ENCODE measurements at regions not wholly inside any gene's neighbourhood (a gene's known extent, or its start where the extent isn't known, plus 50 kb on each side); places are given as distances from the start of the nearest gene placed in this dataset.

- TF ChIP-seq CTCF (IDR thresholded peaks at IDR 0.05) (no peak), POLR2AphosphoS5 (IDR thresholded peaks at IDR 0.05; ENCODE audit: low read depth, low read length) (no peak), SIN3A (IDR thresholded peaks at IDR 0.05; ENCODE audit: borderline replicate concordance, insufficient read depth, low read depth, low read length) (no peak), REST (IDR thresholded peaks at IDR 0.05; ENCODE audit: insufficient read depth in 1 of 2, low read depth in 2 of 2, low read length in 1 of 2) (no peak), TCF7L2 (IDR thresholded peaks at IDR 0.05; ENCODE audit: low read depth, low read length) (no peak)
These were observed 66.6 kb upstream of the GDNF start for GRCh38 chr5:37906416-37906815.
